GM23338 (cell line): ENCODE measurements at regions not wholly inside any gene's neighbourhood (a gene's known extent, or its start where the extent isn't known, plus 50 kb on each side); places are given as distances from the start of the nearest gene placed in this dataset.

ENCODE experiments used
- ATAC-seq: fragments of 200-7000 bp; cut with Tn5 transposase; 3 replicates; pipeline ENCODE4 v1.9.1; 2020
- DNase-seq: peaks from one replicate; pipeline ENCODE4 v3.0.0-alpha.2; 2015; ENCODE audit warnings: low spot score
- H2AFZ ChIP-seq: fragments of 200-600 bp; sonication (generic); 2 replicates; pipeline ENCODE4 v1.8.0; 2016; ENCODE audit warnings: antibody characterized with exemption, mild to moderate bottlenecking, moderate library complexity
- H3F3A ChIP-seq: fragments of 200-600 bp; sonication (generic); replicated peaks from 2 replicates; pipeline ENCODE4 v1.8.0; 2017; ENCODE audit warnings: antibody characterized with exemption, mixed run types, low read depth
- H3K27ac ChIP-seq: fragments of 200-600 bp; sonication (generic); 2 replicates; pipeline ENCODE4 v1.6.1; 2016; ENCODE audit warnings: low read depth
- H3K27me3 ChIP-seq: fragments of 200-600 bp; sonication (generic); 2 replicates; pipeline ENCODE4 v1.8.0; 2016; ENCODE audit warnings: mild to moderate bottlenecking, mixed run types, moderate library complexity; ENCODE audit not compliant: insufficient read depth
- H3K36me3 ChIP-seq: fragments of 200-600 bp; sonication (generic); 2 replicates; pipeline ENCODE4 v1.8.0; 2016; ENCODE audit warnings: mild to moderate bottlenecking; ENCODE audit not compliant: insufficient read depth
- H3K4me1 ChIP-seq: fragments of 200-600 bp; sonication (generic); 2 replicates; pipeline ENCODE4 v1.8.0; 2016; ENCODE audit warnings: mild to moderate bottlenecking, moderate library complexity; ENCODE audit not compliant: insufficient read depth
- H3K4me2 ChIP-seq: fragments of 200-600 bp; sonication (generic); 2 replicates; pipeline ENCODE4 v1.7.1; 2017; ENCODE audit warnings: mixed run types
- H3K4me3 ChIP-seq: fragments of 200-600 bp; sonication (generic); 2 replicates; pipeline ENCODE4 v1.6.1; 2016; ENCODE audit warnings: mixed run types
- H3K79me2 ChIP-seq: fragments of 200-600 bp; sonication (generic); replicated peaks from 2 replicates; pipeline ENCODE4 v1.8.0; 2017; ENCODE audit warnings: mild to moderate bottlenecking; ENCODE audit not compliant: insufficient read depth
- H3K9me2 ChIP-seq: fragments of 200-600 bp; sonication (generic); 2 replicates; pipeline ENCODE4 v1.8.0; 2017; ENCODE audit not compliant: insufficient read depth
- H4K20me1 ChIP-seq: fragments of 200-600 bp; sonication (generic); replicated peaks from 2 replicates; pipeline ENCODE4 v1.8.0; 2017; ENCODE audit warnings: mild to moderate bottlenecking; ENCODE audit not compliant: insufficient read depth
- H3K27ac Mint-ChIP-seq: 2 replicates; pipeline ENCODE4 v1.8.0; 2020; ENCODE audit warnings: inconsistent platforms, mild to moderate bottlenecking, moderate library complexity, mixed read lengths
- H3K27me3 Mint-ChIP-seq: 3 replicates; pipeline ENCODE4 v1.8.0; 2022; ENCODE audit warnings: low read depth, mild to moderate bottlenecking, moderate library complexity, mixed read lengths, inconsistent platforms; ENCODE audit not compliant: insufficient read depth, poor library complexity
- H3K36me3 Mint-ChIP-seq: 3 replicates; pipeline ENCODE4 v1.8.0; 2021; ENCODE audit warnings: low read depth, mild to moderate bottlenecking, inconsistent platforms, moderate library complexity, mixed read lengths
- H3K4me1 Mint-ChIP-seq: 3 replicates; pipeline ENCODE4 v1.8.0; 2020; ENCODE audit warnings: mild to moderate bottlenecking, inconsistent platforms, mixed read lengths
- H3K4me3 Mint-ChIP-seq: 3 replicates; pipeline ENCODE4 v1.8.0; 2021; ENCODE audit warnings: moderate library complexity, mild to moderate bottlenecking, inconsistent platforms, mixed read lengths
- H3K9me3 Mint-ChIP-seq: 3 replicates; pipeline ENCODE4 v1.8.0; 2020; ENCODE audit warnings: moderate library complexity, mild to moderate bottlenecking, inconsistent platforms, mixed read lengths
- CREB1 ChIP-seq: fragments of 250-450 bp; sonication (Bioruptor Pico); IDR thresholded peaks from 2 replicates; pipeline ENCODE4 v1.5.0; 2020; ENCODE audit warnings: low read depth, mild to moderate bottlenecking, moderate library complexity
- CTCF ChIP-seq, 2 experiments: fragments of 200-600 bp in 1 of 2; sonication (generic) in 1 of 2; conservative IDR thresholded peaks; 2 replicates each; pipeline versions ENCODE4 v1.5.1 to v1.6.1; 2016 to 2017; ENCODE audit warnings: antibody characterized with exemption in 2 of 2, low read depth in 2 of 2, mild to moderate bottlenecking in 2 of 2, moderate library complexity in 1 of 2
- ETS1 ChIP-seq: IDR thresholded peaks from 2 replicates; pipeline ENCODE4 v1.6.1; 2016; ENCODE audit warnings: antibody characterized with exemption
- EZH2 ChIP-seq: fragments of 200-600 bp; sonication (generic); IDR thresholded peaks from one replicate; pipeline ENCODE4 v1.8.0; 2017; ENCODE audit warnings: antibody characterized with exemption, mild to moderate bottlenecking, low read depth; ENCODE audit not compliant: unreplicated experiment
- EZH2phosphoT487 ChIP-seq: fragments of 200-600 bp; sonication (generic); IDR thresholded peaks from one replicate; pipeline ENCODE4 v1.8.1; 2018; ENCODE audit warnings: antibody characterized with exemption; ENCODE audit not compliant: unreplicated experiment
- JUNB ChIP-seq: IDR thresholded peaks from one replicate; pipeline ENCODE4 v1.6.1; 2016; ENCODE audit warnings: antibody characterized with exemption; ENCODE audit not compliant: unreplicated experiment
- NANOG ChIP-seq: IDR thresholded peaks from 2 replicates; pipeline ENCODE4 v1.6.1; 2016; ENCODE audit warnings: antibody characterized with exemption, borderline replicate concordance
- POLR2AphosphoS5 ChIP-seq: IDR thresholded peaks from 2 replicates; pipeline ENCODE4 v1.6.1; 2016; ENCODE audit warnings: antibody characterized with exemption, low read depth
- REST ChIP-seq: IDR thresholded peaks from one replicate; pipeline ENCODE4 v1.6.1; 2018; ENCODE audit warnings: antibody characterized with exemption; ENCODE audit not compliant: unreplicated experiment
- STAT1 ChIP-seq: IDR thresholded peaks from one replicate; pipeline ENCODE4 v1.6.1; 2016; ENCODE audit warnings: antibody characterized with exemption; ENCODE audit not compliant: unreplicated experiment
- ZNF114 ChIP-seq: fragments of 250-450 bp; sonication (Bioruptor Pico); IDR thresholded peaks from 2 replicates; pipeline ENCODE4 v1.5.0; 2020; ENCODE audit warnings: mild to moderate bottlenecking, moderate library complexity
- ZNF331 ChIP-seq: fragments of 250-450 bp; sonication (Bioruptor Pico); IDR thresholded peaks from 2 replicates; pipeline ENCODE4 v1.5.0; 2020; ENCODE audit warnings: low read depth, mild to moderate bottlenecking, moderate library complexity
- ZNF462 ChIP-seq: fragments of 250-450 bp; sonication (Bioruptor Pico); IDR thresholded peaks from 2 replicates; pipeline ENCODE4 v1.5.0; 2020; ENCODE audit warnings: mild to moderate bottlenecking, moderate library complexity

GRCh38 chr20:60648556-60648955 is 603.5 kb upstream of the CDH4 start:
- Histone ChIP-seq H2AFZ (no peak overlapping the region), H3K9me2 (no peaks in the 10 kb centered on the region), H4K20me1 (no peaks in the 10 kb centered on the region), H3F3A (no peaks in the 10 kb centered on the region), H3K79me2 (no peaks in the 10 kb centered on the region), H3K4me3 (no peak overlapping the region), H3K27me3 (no peaks in the 10 kb centered on the region), H3K4me1 (no peaks in the 10 kb centered on the region), H3K4me2 (no peak overlapping the region), H3K27ac (no peak overlapping the region), H3K36me3 (no peaks in the 10 kb centered on the region)
- H3K4me3 Mint-ChIP-seq, result no peak overlapping the region
- H3K27ac Mint-ChIP-seq, result no peak overlapping the region
- no peaks in the 10 kb centered on the region for H3K4me1 Mint-ChIP-seq
- peaks cover 5% of the 10 kb centered on the region; the same call in 2 of the 3 replicates for H3K36me3 Mint-ChIP-seq
- TF ChIP-seq EZH2 (no peak), ZNF462 (CRISPR knock-in tag) (no peak), EZH2phosphoT487 (no peak), CTCF (conservative IDR thresholded peaks at IDR 0.05; ENCODE audit: low read depth in 2 of 2) (no peak), CREB1 (CRISPR knock-in tag) (no peak), ZNF331 (CRISPR knock-in tag) (no peak), NANOG (no peak), REST (no peak), ZNF114 (no peak), POLR2AphosphoS5 (no peak), ETS1 (no peak), STAT1 (no peak), JUNB (no peak)
- ATAC-seq (no peak), DNase-seq (no peak)
- H3K27me3 Mint-ChIP-seq, result peaks cover 2% of the 10 kb centered on the region
- peaks cover 7% of the 10 kb centered on the region for H3K9me3 Mint-ChIP-seq
